ENCODE measurements at regions not wholly inside any gene's neighbourhood (a gene's known extent, or its start where the extent isn't known, plus 50 kb on each side); places are given as distances from the start of the nearest gene placed in this dataset.

DNA sequence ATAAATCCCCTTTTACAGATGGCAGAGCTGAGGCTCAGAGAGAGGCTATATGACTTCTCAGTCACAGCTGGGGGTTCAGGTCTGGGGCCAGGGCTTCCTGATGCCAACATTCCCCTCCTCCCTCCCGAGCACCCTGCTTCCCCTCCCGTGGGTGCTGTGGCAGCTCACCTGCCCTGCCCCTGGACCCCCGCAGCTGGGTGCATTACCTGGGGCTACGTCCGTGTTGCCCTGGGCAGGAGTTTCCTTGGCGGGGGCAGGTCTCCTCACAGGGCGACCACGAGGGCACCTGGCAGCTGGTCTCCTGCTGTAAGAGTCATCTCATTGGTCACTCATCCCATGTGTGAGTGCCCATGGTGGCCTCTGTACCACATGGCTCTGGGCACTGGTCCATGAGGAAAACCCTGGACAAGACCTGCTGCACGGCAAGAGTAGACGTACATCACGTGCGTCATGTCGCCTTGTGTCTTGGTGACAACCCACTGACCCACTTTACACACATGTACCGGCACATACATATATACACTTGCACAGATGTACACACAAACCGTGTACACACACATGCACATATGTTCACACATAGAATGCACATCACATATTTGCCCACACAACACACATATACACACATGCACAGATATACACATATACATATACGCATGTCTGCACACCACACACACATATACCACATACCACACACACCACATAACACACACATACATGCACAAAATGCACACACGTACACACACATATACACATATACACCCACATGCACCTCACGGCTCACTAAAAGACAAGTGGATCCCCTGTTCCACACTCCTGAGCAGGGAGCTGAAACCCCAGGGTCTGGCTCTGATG, 134.0 kb downstream of the FOXL1 start (continued):
- TF ChIP-seq, protein P1, sequence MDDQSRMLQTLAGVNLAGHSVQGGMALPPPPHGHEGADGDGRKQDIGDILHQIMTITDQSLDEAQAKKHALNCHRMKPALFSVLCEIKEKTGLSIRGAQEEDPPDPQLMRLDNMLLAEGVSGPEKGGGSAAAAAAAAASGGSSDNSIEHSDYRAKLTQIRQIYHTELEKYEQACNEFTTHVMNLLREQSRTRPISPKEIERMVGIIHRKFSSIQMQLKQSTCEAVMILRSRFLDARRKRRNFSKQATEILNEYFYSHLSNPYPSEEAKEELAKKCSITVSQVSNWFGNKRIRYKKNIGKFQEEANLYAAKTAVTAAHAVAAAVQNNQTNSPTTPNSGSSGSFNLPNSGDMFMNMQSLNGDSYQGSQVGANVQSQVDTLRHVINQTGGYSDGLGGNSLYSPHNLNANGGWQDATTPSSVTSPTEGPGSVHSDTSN (IDR thresholded peaks at IDR 0.05), result no peak
- TF ChIP-seq MAZ (IDR thresholded peaks at IDR 0.05; ENCODE audit: borderline replicate concordance, low read depth, low read length) (no peak), HOXB13 (CRISPR knock-in tag; IDR thresholded peaks at IDR 0.05; ENCODE audit: low read depth) (no peak), HOXA7 (CRISPR knock-in tag; IDR thresholded peaks at IDR 0.05) (no peak), CHD2 (IDR thresholded peaks at IDR 0.05; ENCODE audit: low read length, partially characterized antibody) (no peak), RNF2 (IDR thresholded peaks at IDR 0.05; ENCODE audit: borderline replicate concordance, low read depth) (no peak), ZNF302 (CRISPR knock-in tag; IDR thresholded peaks at IDR 0.05) (no peak), KDM5A (IDR thresholded peaks at IDR 0.05) (no peak), FOSL2 (IDR thresholded peaks at IDR 0.05) (no peak), FOSL2 (CRISPR knock-in tag; IDR thresholded peaks at IDR 0.05) (no peak)
- TF ChIP-seq, protein P2, sequence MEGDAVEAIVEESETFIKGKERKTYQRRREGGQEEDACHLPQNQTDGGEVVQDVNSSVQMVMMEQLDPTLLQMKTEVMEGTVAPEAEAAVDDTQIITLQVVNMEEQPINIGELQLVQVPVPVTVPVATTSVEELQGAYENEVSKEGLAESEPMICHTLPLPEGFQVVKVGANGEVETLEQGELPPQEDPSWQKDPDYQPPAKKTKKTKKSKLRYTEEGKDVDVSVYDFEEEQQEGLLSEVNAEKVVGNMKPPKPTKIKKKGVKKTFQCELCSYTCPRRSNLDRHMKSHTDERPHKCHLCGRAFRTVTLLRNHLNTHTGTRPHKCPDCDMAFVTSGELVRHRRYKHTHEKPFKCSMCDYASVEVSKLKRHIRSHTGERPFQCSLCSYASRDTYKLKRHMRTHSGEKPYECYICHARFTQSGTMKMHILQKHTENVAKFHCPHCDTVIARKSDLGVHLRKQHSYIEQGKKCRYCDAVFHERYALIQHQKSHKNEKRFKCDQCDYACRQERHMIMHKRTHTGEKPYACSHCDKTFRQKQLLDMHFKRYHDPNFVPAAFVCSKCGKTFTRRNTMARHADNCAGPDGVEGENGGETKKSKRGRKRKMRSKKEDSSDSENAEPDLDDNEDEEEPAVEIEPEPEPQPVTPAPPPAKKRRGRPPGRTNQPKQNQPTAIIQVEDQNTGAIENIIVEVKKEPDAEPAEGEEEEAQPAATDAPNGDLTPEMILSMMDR (IDR thresholded peaks at IDR 0.05), result no peak

DNA sequence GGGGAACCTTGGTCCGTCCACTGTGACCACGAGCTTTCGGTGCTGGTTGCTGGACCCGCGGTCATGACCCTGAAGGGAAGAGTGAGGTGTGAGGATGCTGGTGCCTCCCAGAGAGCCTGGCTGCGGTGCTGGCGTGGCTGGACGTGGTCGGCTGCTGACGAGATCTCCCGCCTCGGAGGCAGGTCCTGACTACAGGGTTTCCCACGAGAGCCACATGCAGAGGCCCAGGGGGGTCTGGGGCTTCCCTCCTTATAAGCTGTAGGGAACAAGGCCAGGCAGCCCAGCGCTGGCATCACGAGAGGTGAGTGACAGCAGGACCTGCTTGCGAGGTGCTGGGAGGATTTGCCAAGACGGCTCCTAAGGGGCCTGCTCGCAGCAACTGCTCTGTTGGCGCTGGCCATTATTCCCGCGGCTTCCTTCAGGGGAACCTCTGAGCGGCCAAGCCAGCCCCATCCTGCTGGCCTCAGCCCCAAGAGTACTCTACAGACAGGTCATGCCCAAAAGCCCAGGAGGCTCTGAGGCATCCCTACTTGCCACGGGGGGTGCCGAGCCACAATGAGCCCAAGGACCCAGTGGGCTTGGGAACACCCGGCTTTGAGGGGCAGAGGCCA, 134.8 kb downstream of the FOXL1 start:
- Histone ChIP-seq H3K4me1 (no peaks in the 10 kb centered on the region), H3K27ac (no peak overlapping the region), H3K4me2 (no peak overlapping the region), H3K9me3 (no peaks in the 10 kb centered on the region; the same call in 2 of the 3 replicates), H3K4me3 (no peak overlapping the region)
- DNase-seq (ENCODE audit: low read depth in 1 of 2, low spot score in 1 of 2) (no peak), ATAC-seq (no peak), FAIRE-seq (no peak)
- ChIA-PET CTCF (no interaction called here), POLR2A (no interaction called here)
- WGBS (ENCODE audit: missing lambda C conversion rate), result 65% methylated on average over 12 of the region's 25 CpGs
- TF ChIP-seq RCOR1 (IDR thresholded peaks at IDR 0.05; ENCODE audit: low read depth, low read length), result no peak
- TF ChIP-seq SMC3 (IDR thresholded peaks at IDR 0.05), result no peak
- TF ChIP-seq, protein P3, sequence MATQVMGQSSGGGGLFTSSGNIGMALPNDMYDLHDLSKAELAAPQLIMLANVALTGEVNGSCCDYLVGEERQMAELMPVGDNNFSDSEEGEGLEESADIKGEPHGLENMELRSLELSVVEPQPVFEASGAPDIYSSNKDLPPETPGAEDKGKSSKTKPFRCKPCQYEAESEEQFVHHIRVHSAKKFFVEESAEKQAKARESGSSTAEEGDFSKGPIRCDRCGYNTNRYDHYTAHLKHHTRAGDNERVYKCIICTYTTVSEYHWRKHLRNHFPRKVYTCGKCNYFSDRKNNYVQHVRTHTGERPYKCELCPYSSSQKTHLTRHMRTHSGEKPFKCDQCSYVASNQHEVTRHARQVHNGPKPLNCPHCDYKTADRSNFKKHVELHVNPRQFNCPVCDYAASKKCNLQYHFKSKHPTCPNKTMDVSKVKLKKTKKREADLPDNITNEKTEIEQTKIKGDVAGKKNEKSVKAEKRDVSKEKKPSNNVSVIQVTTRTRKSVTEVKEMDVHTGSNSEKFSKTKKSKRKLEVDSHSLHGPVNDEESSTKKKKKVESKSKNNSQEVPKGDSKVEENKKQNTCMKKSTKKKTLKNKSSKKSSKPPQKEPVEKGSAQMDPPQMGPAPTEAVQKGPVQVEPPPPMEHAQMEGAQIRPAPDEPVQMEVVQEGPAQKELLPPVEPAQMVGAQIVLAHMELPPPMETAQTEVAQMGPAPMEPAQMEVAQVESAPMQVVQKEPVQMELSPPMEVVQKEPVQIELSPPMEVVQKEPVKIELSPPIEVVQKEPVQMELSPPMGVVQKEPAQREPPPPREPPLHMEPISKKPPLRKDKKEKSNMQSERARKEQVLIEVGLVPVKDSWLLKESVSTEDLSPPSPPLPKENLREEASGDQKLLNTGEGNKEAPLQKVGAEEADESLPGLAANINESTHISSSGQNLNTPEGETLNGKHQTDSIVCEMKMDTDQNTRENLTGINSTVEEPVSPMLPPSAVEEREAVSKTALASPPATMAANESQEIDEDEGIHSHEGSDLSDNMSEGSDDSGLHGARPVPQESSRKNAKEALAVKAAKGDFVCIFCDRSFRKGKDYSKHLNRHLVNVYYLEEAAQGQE (IDR thresholded peaks at IDR 0.05), result no peak
- no peak for TF ChIP-seq RNF2 (IDR thresholded peaks at IDR 0.05; ENCODE audit: borderline replicate concordance, low read depth)
- TF ChIP-seq, protein P4, sequence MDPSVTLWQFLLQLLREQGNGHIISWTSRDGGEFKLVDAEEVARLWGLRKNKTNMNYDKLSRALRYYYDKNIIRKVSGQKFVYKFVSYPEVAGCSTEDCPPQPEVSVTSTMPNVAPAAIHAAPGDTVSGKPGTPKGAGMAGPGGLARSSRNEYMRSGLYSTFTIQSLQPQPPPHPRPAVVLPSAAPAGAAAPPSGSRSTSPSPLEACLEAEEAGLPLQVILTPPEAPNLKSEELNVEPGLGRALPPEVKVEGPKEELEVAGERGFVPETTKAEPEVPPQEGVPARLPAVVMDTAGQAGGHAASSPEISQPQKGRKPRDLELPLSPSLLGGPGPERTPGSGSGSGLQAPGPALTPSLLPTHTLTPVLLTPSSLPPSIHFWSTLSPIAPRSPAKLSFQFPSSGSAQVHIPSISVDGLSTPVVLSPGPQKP (IDR thresholded peaks at IDR 0.05; ENCODE audit: low read depth, low read length), result no peak
- TF ChIP-seq CBX8 (IDR thresholded peaks at IDR 0.05), result no peak
- no peak for TF ChIP-seq NR3C1 (IDR thresholded peaks at IDR 0.05)
- TF ChIP-seq, protein P5, sequence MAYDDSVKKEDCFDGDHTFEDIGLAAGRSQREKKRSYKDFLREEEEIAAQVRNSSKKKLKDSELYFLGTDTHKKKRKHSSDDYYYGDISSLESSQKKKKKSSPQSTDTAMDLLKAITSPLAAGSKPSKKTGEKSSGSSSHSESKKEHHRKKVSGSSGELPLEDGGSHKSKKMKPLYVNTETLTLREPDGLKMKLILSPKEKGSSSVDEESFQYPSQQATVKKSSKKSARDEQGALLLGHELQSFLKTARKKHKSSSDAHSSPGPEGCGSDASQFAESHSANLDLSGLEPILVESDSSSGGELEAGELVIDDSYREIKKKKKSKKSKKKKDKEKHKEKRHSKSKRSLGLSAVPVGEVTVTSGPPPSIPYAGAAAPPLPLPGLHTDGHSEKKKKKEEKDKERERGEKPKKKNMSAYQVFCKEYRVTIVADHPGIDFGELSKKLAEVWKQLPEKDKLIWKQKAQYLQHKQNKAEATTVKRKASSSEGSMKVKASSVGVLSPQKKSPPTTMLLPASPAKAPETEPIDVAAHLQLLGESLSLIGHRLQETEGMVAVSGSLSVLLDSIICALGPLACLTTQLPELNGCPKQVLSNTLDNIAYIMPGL (CRISPR knock-in tag; IDR thresholded peaks at IDR 0.05; ENCODE audit: borderline replicate concordance), result no peak
- TF ChIP-seq, protein P6, sequence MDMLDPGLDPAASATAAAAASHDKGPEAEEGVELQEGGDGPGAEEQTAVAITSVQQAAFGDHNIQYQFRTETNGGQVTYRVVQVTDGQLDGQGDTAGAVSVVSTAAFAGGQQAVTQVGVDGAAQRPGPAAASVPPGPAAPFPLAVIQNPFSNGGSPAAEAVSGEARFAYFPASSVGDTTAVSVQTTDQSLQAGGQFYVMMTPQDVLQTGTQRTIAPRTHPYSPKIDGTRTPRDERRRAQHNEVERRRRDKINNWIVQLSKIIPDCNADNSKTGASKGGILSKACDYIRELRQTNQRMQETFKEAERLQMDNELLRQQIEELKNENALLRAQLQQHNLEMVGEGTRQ (IDR thresholded peaks at IDR 0.05), result no peak

Measured in A549 (cell line).